ENCODE measurements at regions not wholly inside any gene's neighbourhood (a gene's known extent, or its start where the extent isn't known, plus 50 kb on each side); places are given as distances from the start of the nearest gene placed in this dataset.
"Not testable (repeated sequence)": the region's sequence is repeated elsewhere in the genome, so short reads cannot be mapped to it uniquely, and the experiment has no call there.

DNA sequence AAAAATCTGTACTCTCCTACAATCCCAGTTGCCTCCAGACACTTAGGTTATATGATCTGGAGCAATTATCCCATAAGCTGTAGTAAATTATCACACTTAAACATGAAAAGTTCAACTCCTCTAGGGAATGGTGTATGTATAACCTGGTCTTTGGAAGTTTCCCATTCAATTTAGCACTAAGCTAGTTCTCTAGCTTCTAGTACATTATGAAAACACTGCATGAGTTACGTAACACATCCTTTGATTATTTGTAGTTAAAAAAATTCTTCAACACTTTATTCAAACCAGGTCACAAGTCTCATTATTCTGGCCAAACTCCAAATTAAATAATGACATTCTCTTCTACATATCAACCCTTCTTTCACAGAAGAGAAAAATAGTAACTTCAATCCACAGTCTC, 827.0 kb upstream of the ADAMTS5 start:
- Mint-ChIP-seq H3K27ac (no peak overlapping the region), H3K4me3 (no peak overlapping the region), H3K27me3 (no peaks in the 10 kb centered on the region), H3K4me1 (no peaks in the 10 kb centered on the region), H3K36me3 (no peaks in the 10 kb centered on the region), H3K9me3 (peaks cover 3% of the 10 kb centered on the region)
- no peak for ATAC-seq (ENCODE audit: low read depth)
- POLR2A ChIA-PET, result no interaction called here
- no peak for DNase-seq

DNA sequence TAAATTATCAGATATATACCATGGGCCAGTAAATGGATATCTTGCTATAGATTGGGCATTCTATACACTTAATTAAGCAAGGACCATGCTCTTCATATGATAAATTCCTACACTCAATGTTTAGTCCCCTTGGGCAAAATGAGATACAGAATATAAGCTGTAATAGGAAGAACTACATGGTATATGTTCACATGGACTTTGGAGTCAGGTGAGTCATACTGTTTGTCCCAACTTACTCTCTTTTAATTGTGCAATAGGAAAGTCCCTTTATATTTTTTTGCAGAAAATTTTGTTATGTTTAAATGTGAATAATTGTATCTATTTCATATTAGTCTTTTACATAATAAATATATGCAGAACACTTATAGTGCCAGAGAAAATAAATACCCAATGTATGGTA, 820.2 kb upstream of the ADAMTS5 start:
- no peak for ATAC-seq (ENCODE audit: low read depth)
- H3K4me1 Mint-ChIP-seq, result no peaks in the 10 kb centered on the region
- H3K27me3 Mint-ChIP-seq, result no peaks in the 10 kb centered on the region
- DNase-seq, result no peak
- POLR2A ChIA-PET, result no interaction called here
- H3K9me3 Mint-ChIP-seq, result peaks cover 6% of the 10 kb centered on the region
- H3K36me3 Mint-ChIP-seq, result no peaks in the 10 kb centered on the region
- H3K4me3 Mint-ChIP-seq, result no peak overlapping the region
- H3K27ac Mint-ChIP-seq, result no peak overlapping the region

DNA sequence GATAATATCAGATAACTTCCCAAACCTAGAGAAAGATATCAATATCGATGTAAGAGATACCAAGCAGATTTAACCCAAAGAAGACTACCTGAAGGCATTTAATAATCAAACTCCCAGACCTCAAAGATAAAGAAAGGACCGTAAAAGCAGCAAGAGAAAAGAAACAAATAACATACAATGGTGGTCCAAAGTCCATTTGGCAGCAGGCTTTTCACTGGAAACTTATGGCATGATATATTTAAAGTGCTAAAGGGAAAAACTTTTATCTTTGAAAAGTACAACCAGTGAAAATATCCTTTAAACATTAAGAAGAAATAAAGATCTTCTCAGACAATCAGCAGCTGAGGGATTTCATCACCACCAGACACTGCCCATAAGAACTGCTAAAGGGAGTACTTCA, 812.7 kb upstream of the ADAMTS5 start:
- Mint-ChIP-seq H3K27ac (no peak overlapping the region), H3K36me3 (no peaks in the 10 kb centered on the region), H3K9me3 (no peaks in the 10 kb centered on the region), H3K4me3 (no peak overlapping the region), H3K4me1 (no peaks in the 10 kb centered on the region), H3K27me3 (no peaks in the 10 kb centered on the region)
- DNase-seq, result no peak
- ATAC-seq (ENCODE audit: low read depth), result no peak
- POLR2A ChIA-PET, result no interaction called here

DNA sequence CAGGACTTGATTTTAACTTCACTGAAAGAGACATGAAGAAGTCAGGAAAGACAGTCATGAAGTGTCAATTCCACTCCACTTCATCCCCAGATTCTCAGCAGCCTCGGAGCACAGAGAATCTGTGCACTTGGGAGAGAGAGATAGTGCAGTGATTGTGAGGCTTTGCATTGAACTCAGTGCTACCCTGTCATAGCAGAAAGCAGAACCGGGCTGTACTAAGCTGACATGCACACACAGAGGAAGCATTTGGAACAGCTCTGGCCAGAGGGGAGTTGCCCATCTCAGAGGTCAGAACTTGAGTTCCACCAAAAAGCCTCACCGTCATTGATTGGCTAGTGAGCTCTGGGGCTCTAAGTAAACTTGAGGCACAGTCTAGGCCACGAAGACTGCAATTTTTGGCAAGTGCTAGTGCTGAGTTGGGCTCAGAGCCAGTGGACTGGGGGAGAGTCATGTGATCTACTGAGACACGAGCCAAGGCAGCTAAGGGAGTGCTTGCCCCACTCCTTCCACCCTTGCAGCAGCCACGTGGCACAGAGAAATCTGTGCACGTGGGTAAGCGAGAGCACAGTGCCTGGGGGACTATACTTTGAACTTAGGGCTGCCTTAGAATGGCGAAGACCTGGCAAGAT, 810.2 kb upstream of the ADAMTS5 start:
- Mint-ChIP-seq H3K4me1 (no peaks in the 10 kb centered on the region), H3K4me3 (no peak overlapping the region), H3K27ac (no peak overlapping the region), H3K27me3 (no peaks in the 10 kb centered on the region), H3K9me3 (no peaks in the 10 kb centered on the region), H3K36me3 (no peaks in the 10 kb centered on the region)
- ATAC-seq (ENCODE audit: low read depth) (no peak), DNase-seq (no peak)
- POLR2A ChIA-PET, result no interaction called here

DNA sequence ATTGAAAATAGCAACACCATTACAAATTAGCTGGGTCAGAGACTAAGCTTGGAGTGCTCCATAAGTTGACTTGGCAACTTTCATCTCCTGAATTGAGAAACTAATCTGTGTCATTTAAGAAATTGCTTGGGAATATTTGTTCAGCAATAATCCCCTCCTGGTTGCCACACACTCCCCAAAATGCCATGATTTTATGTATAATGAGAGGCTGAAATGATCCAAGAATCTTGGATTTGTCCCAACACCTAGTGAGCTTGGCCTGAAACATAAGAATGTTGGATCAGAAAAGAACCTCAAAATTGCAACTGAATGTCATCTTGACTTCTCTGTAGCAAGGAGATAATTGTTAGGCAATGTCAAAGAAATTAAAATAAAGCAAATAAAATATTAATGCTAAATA, 805.9 kb upstream of the ADAMTS5 start:
- H3K9me3 Mint-ChIP-seq, result no peaks in the 10 kb centered on the region
- H3K27ac Mint-ChIP-seq, result no peak overlapping the region
- H3K4me3 Mint-ChIP-seq, result no peak overlapping the region
- DNase-seq (no peak), ATAC-seq (ENCODE audit: low read depth) (no peak)
- no peaks in the 10 kb centered on the region for H3K4me1 Mint-ChIP-seq
- POLR2A ChIA-PET, result no interaction called here
- no peaks in the 10 kb centered on the region for H3K27me3 Mint-ChIP-seq
- no peaks in the 10 kb centered on the region for H3K36me3 Mint-ChIP-seq

DNA sequence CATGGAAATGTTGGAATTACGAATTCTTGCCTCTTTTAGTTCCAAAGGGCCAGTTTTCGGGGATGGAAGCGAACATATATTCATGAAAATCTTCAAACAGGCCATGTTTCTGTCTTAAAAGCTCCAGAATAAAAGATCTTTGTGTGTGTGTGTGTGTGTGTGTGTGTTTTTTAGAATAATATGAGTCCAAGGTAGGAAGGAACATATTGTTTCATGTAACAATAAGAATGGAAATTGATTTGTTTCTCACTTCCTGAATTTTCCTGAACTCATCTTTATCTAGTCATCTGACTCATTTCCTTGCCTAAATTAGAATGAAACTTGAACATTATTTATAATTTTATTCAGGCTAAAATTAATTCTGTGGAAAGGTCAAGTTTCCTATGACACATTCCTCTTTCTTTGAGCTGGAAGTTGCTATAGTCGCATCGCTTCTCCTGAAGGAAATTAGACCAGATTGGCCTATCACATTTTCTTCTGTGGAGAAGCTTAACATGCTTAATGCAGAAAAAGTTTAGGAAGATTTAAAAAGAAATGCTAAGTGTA, 805.1 kb upstream of the ADAMTS5 start:
- POLR2A ChIA-PET, result no interaction called here
- H3K4me1 Mint-ChIP-seq, result no peaks in the 10 kb centered on the region

DNA sequence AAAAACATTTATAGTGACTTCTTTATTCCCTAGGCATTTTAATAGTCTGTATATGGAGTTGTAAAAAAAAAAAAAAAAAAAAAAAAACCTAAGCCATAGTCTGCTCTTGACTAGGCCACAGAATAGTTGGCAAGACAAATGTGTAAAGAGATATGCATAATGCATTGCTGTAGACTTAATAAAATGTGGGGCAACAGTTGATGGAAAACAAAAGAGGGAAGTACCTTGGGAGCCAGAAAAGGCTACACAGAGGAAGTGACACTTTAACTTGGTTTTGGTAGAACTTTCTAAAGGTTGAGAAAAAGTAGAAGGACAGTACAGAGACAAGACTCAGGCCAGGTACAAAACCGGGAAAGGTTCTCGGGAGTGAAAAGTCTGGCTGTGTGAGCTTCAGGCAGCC, 802.9 kb upstream of the ADAMTS5 start:
- Mint-ChIP-seq H3K9me3 (no peaks in the 10 kb centered on the region), H3K27ac (no peak overlapping the region), H3K36me3 (no peaks in the 10 kb centered on the region), H3K4me3 (no peak overlapping the region), H3K4me1 (no peaks in the 10 kb centered on the region), H3K27me3 (no peaks in the 10 kb centered on the region)
- DNase-seq, result no peak
- POLR2A ChIA-PET, result no interaction called here
- ATAC-seq (ENCODE audit: low read depth), result no peak

More for the DNA sequence above, 805.1 kb upstream of the ADAMTS5 start:
- Mint-ChIP-seq H3K9me3 (no peaks in the 10 kb centered on the region), H3K4me3 (no peak overlapping the region), H3K36me3 (no peaks in the 10 kb centered on the region), H3K27ac (no peak overlapping the region), H3K27me3 (no peaks in the 10 kb centered on the region)
- DNase-seq, result no peak
- ATAC-seq (ENCODE audit: low read depth), result no peak

DNA sequence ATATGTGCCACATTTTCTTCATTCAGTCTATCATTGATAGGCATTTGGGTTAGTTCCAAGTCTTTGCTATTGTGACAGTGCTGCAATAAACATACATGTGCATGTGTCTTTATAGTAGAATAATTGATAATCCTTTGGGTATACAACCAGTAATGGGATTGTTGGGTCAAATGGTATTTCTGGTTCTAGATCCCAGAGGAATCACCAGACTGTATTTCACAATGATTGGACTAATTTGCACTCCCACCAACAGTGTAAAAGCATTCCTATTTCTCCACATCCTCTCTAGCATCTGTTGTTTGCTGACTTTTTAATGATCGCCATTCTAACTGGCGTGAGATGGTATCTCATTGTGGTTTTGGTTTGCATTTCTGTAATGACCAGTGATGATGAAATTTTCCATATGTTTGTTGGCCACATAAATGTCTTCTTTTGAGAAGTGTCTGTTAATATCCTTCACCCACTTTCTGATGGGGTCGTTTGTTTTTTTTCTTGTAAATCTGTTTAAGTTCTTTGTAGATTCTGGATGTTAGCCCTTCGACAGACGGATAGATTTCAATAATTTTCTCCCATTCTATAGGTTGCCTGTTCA, 801.3 kb upstream of the ADAMTS5 start:
- POLR2A ChIA-PET; ATAC-seq (ENCODE audit: low read depth); H3K4me3 Mint-ChIP-seq; H3K27me3 Mint-ChIP-seq; DNase-seq; H3K4me1 Mint-ChIP-seq; H3K36me3 Mint-ChIP-seq; H3K9me3 Mint-ChIP-seq; H3K27ac Mint-ChIP-seq: not testable (repeated sequence)

DNA sequence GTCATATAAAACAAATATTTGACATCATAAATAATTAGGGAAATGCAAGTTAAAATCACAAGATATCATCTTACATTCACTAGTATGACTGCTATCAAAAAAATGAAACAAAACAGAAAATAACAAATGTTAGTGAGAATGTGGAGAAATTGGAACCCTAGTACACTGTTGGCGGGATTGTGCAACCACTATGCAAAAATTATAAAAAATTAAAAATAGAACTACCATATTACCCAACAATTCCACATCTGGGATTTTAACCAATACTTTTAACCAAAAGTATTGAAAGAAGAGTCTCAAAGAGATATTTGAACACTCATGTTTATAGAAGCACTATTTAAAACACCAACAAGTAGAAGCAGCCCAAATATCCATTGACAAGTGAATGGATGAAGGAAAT, 797.2 kb upstream of the ADAMTS5 start:
- Mint-ChIP-seq H3K4me1 (no peaks in the 10 kb centered on the region), H3K9me3 (no peaks in the 10 kb centered on the region), H3K27me3 (no peaks in the 10 kb centered on the region), H3K27ac (no peak overlapping the region), H3K36me3 (no peaks in the 10 kb centered on the region), H3K4me3 (no peak overlapping the region)
- POLR2A ChIA-PET, result no interaction called here
- DNase-seq, result no peak
- ATAC-seq (ENCODE audit: low read depth), result no peak

DNA sequence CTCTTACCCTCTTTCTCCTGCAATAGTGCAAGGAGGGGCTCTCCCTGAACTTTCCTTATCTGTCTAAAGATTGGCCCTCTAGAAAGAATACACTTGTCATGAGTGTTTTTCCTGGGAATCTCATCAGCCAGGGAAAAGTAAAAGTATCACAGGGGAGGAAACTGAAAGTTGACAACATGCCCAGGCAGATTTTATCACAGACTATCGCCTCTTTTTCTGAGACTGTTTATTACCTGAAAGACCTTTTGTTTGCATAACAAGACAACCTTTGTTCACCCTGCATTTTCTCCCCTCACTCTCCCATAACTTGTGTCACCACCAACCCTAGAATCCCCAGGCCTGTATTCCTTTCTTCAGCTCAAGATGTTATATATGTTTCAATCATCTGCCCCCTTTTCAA, 794.7 kb upstream of the ADAMTS5 start:
- Mint-ChIP-seq H3K4me3 (no peak overlapping the region), H3K27me3 (no peaks in the 10 kb centered on the region)
- POLR2A ChIA-PET, result no interaction called here

DNA sequence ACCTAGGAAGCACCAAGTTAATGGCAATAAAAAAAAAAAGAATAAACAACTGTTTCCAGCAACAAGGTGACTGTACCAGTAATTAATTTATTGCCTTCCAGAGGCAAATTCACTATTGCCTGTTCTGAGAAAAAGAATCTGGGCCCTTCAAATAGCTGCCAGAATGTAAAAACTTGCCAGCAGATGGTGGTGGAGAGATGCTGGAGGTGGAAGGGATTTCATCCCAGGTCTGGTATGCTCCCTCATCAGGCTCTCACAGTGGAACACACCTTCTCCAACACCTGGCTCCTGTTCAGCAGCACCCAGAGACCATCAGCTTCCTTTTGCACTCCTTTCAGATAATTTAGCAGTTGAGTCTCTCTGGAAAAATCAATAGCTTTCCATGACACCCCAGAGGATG, 792.9 kb upstream of the ADAMTS5 start:
- Mint-ChIP-seq H3K4me1 (no peaks in the 10 kb centered on the region), H3K27me3 (no peaks in the 10 kb centered on the region), H3K27ac (no peak overlapping the region), H3K9me3 (no peaks in the 10 kb centered on the region), H3K4me3 (no peak overlapping the region), H3K36me3 (no peaks in the 10 kb centered on the region)
- POLR2A ChIA-PET, result no interaction called here
- DNase-seq (no peak), ATAC-seq (ENCODE audit: low read depth) (no peak)

More for the DNA sequence above, 794.7 kb upstream of the ADAMTS5 start:
- no peak overlapping the region for H3K27ac Mint-ChIP-seq
- H3K9me3 Mint-ChIP-seq, result no peaks in the 10 kb centered on the region
- DNase-seq (no peak), ATAC-seq (ENCODE audit: low read depth) (no peak)
- H3K36me3 Mint-ChIP-seq, result no peaks in the 10 kb centered on the region
- no peaks in the 10 kb centered on the region for H3K4me1 Mint-ChIP-seq

DNA sequence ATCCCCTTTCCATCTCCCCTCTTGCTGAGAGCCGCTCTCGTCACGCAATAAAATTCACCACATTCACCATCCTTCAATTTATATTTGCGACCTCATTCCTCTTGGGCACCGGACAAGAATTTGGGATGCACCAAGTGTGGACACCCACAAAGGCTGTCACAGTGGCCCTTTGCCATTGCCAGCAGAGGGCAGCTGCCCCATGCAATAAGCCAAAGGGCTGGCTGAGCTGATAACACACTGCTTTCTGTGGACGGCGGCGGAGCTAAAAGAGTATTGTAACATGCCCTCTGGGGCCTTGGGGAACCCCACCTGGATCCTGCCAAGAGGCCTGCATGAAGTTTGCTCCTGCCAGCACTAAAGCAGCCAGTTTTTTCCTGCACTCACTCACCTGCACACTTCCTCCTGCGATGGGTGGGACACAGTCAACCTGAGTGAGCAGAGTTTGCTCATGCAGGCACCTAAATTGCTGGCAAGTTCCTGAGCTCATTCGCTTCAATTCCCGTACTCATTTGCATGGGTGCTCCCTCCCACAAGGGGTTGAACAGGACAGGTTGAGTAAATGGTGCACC, 792.3 kb upstream of the ADAMTS5 start:
- H3K4me1 Mint-ChIP-seq, result no peaks in the 10 kb centered on the region
- POLR2A ChIA-PET, result no interaction called here
- no peak for DNase-seq
- H3K27me3 Mint-ChIP-seq, result no peaks in the 10 kb centered on the region
- no peak overlapping the region for H3K27ac Mint-ChIP-seq
- ATAC-seq (ENCODE audit: low read depth), result no peak
- no peak overlapping the region for H3K4me3 Mint-ChIP-seq
- no peaks in the 10 kb centered on the region for H3K36me3 Mint-ChIP-seq
- no peaks in the 10 kb centered on the region for H3K9me3 Mint-ChIP-seq

DNA sequence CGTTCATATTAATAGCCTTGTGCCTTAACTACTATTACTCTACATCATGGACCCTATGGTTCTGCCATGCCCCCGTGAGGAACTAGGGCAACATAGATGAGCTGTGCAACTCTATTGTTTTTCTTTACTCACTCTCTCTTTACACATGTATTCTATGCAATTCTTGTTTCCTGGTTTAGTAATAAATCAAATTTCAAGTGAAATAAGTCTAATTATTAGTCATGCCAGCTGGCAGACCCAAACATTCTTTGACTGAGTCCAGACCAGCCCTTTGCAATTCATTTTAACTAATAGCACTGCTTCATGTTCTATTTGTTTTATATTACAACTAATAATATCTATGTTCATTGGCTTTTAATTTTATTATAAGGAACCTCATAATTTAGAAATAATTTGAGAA, 789.3 kb upstream of the ADAMTS5 start:
- no peaks in the 10 kb centered on the region for H3K36me3 Mint-ChIP-seq
- peaks cover 2% of the 10 kb centered on the region for H3K9me3 Mint-ChIP-seq
- no peaks in the 10 kb centered on the region for H3K27me3 Mint-ChIP-seq
- no peak for ATAC-seq (ENCODE audit: low read depth)
- POLR2A ChIA-PET, result no interaction called here
- H3K4me3 Mint-ChIP-seq, result no peak overlapping the region
- no peak for DNase-seq
- H3K4me1 Mint-ChIP-seq, result no peaks in the 10 kb centered on the region
- H3K27ac Mint-ChIP-seq, result no peak overlapping the region

DNA sequence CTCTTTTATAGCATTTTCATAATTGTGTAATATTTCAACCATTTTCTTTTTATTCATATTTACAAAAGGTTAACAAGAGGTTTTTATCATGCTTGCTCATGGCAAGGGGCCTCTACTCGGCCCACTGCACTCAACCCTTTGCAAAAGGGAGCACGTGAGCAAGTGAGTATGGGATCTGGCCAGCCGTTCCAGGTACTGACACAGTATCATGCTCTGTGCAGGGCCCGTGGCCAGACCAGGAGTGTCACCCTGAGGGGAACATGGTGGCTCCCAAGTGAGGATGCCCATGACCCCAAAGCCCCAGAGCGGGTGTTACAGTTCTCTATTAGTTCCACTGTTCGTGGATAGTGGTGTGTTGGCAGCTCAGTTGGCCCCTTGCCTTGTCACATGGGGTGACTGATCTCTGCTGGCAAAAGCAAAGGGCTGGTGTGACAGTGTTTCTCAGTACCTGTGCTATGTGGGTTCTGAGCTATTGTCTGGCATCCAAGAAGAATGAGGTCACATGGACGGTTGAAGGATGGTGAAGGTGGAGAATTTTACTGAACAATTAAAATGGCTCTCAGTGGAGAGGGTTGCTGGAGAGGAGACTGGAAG, 777.2 kb upstream of the ADAMTS5 start:
- Mint-ChIP-seq H3K4me1 (no peaks in the 10 kb centered on the region), H3K27me3 (no peaks in the 10 kb centered on the region), H3K27ac (no peak overlapping the region), H3K36me3 (no peaks in the 10 kb centered on the region), H3K4me3 (no peak overlapping the region), H3K9me3 (peaks cover 7% of the 10 kb centered on the region)
- ATAC-seq (ENCODE audit: low read depth), result no peak
- POLR2A ChIA-PET, result no interaction called here
- DNase-seq, result no peak
